RWPE2 (cell line): ENCODE measurements at regions not wholly inside any gene's neighbourhood (a gene's known extent, or its start where the extent isn't known, plus 50 kb on each side); places are given as distances from the start of the nearest gene placed in this dataset.

Experiments
- ATAC-seq: fragments of 200-7000 bp; cut with Tn5 transposase; 3 replicates; pipeline ENCODE4 v1.9.1; 2021; ENCODE audit warnings: low read depth
- DNase-seq: peaks from one replicate; pipeline ENCODE4 v3.0.0-alpha.2; 2020; ENCODE audit warnings: low spot score
- H3K27ac ChIP-seq: fragments of 450-650 bp; 2 replicates; pipeline ENCODE4 v1.5.1; 2017; ENCODE audit warnings: mild to moderate bottlenecking; ENCODE audit not compliant: poor library complexity, severe bottlenecking
- H3K27me3 ChIP-seq: fragments of 250-450 bp; sonication (Bioruptor Pico); 2 replicates; pipeline ENCODE4 v1.5.1; 2021; ENCODE audit warnings: mild to moderate bottlenecking, moderate library complexity; ENCODE audit not compliant: insufficient read depth, poor library complexity, severe bottlenecking
- H3K36me3 ChIP-seq: fragments of 250-450 bp; sonication (Bioruptor Pico); 2 replicates; pipeline ENCODE4 v1.5.1; 2020; ENCODE audit warnings: low read depth, mild to moderate bottlenecking, moderate library complexity
- H3K4me1 ChIP-seq: fragments of 250-450 bp; sonication (Bioruptor Pico); 2 replicates; pipeline ENCODE4 v1.5.1; 2021; ENCODE audit warnings: mild to moderate bottlenecking, moderate library complexity; ENCODE audit not compliant: insufficient read depth, poor library complexity, severe bottlenecking
- H3K4me3 ChIP-seq: fragments of 250-450 bp; sonication (Bioruptor Pico); 2 replicates; pipeline ENCODE4 v1.5.1; 2021; ENCODE audit warnings: mild to moderate bottlenecking, moderate library complexity; ENCODE audit not compliant: severe bottlenecking
- H3K9me3 ChIP-seq: fragments of 250-450 bp; sonication (Bioruptor Pico); 2 replicates; pipeline ENCODE4 v1.5.1; 2021; ENCODE audit warnings: mild to moderate bottlenecking, moderate library complexity; ENCODE audit not compliant: severe bottlenecking
- CTCF ChIP-seq: fragments of 450-650 bp; IDR thresholded peaks from one replicate; pipeline ENCODE4 v1.5.1; 2017; ENCODE audit warnings: mild to moderate bottlenecking, moderate library complexity; ENCODE audit not compliant: poor library complexity, severe bottlenecking

GRCh38 chr6:137339929-137340559 lies 120.9 kb upstream of the IFNGR1 start:
- no peak overlapping the region for H3K27ac ChIP-seq
- DNase-seq (no peak), ATAC-seq (no peak)
- no peaks in the 10 kb centered on the region for H3K27me3 ChIP-seq
- H3K4me1 ChIP-seq: no peaks in the 10 kb centered on the region
- H3K36me3 ChIP-seq: no peaks in the 10 kb centered on the region
- TF ChIP-seq CTCF: no peak
- no peaks in the 10 kb centered on the region for H3K9me3 ChIP-seq
- H3K4me3 ChIP-seq: no peak overlapping the region

- Histone ChIP-seq H3K4me1 (no peaks in the 10 kb centered on the region), H3K27me3 (peaks cover 3% of the 10 kb centered on the region)
Measured at GRCh38 chr6:137334884-137335283, 115.7 kb upstream of the IFNGR1 start.

GRCh38 chr6:137334094-137334493 lies 114.9 kb upstream of the IFNGR1 start:
- ATAC-seq: no peak

More at GRCh38 chr6:137334884-137335283, 115.7 kb upstream of the IFNGR1 start:
- H3K9me3 ChIP-seq: no peaks in the 10 kb centered on the region
- DNase-seq (no peak), ATAC-seq (no peak)
- H3K36me3 ChIP-seq: no peaks in the 10 kb centered on the region
- TF ChIP-seq CTCF: no peak
- no peak overlapping the region for H3K4me3 ChIP-seq
- no peak overlapping the region for H3K27ac ChIP-seq

GRCh38 chr6:137332637-137333280 lies 113.6 kb upstream of the IFNGR1 start:
- ATAC-seq (no peak), DNase-seq (no peak)
- Histone ChIP-seq H3K4me3 (no peak overlapping the region), H3K27me3 (peaks cover 3% of the 10 kb centered on the region), H3K27ac (no peak overlapping the region), H3K4me1 (no peaks in the 10 kb centered on the region), H3K9me3 (no peaks in the 10 kb centered on the region), H3K36me3 (no peaks in the 10 kb centered on the region)
- no peak for TF ChIP-seq CTCF

More at GRCh38 chr6:137334094-137334493, 114.9 kb upstream of the IFNGR1 start:
- H3K4me1 ChIP-seq: no peaks in the 10 kb centered on the region
- no peak overlapping the region for H3K4me3 ChIP-seq
- DNase-seq: no peak
- TF ChIP-seq CTCF: no peak
- no peaks in the 10 kb centered on the region for H3K9me3 ChIP-seq
- peaks cover 3% of the 10 kb centered on the region for H3K27me3 ChIP-seq
- H3K27ac ChIP-seq: no peak overlapping the region
- no peaks in the 10 kb centered on the region for H3K36me3 ChIP-seq

GRCh38 chr6:137323860-137324259 lies 104.7 kb upstream of the IFNGR1 start:
- TF ChIP-seq CTCF: no peak
- H3K36me3 ChIP-seq: no peaks in the 10 kb centered on the region
- DNase-seq: no peak
- H3K27me3 ChIP-seq: no peaks in the 10 kb centered on the region
- no peak overlapping the region for H3K27ac ChIP-seq
- ATAC-seq: no peak
- no peaks in the 10 kb centered on the region for H3K4me1 ChIP-seq
- H3K4me3 ChIP-seq: no peak overlapping the region
- H3K9me3 ChIP-seq: no peaks in the 10 kb centered on the region
